Prostate gland (tissue), 2 donors: ENCODE measurements at regions not wholly inside any gene's neighbourhood (a gene's known extent, or its start where the extent isn't known, plus 50 kb on each side); places are given as distances from the start of the nearest gene placed in this dataset.

Source experiments
- POLR2A ChIP-seq: fragments of 450-650 bp; IDR thresholded peaks from one replicate; pipeline ENCODE4 v1.6.1; 2016; ENCODE audit warnings: antibody characterized with exemption, mild to moderate bottlenecking
- POLR2AphosphoS5 ChIP-seq: sonication (generic); formaldehyde crosslinking; IDR thresholded peaks from one replicate; pipeline ENCODE4 v1.6.1; 2017; ENCODE audit warnings: antibody characterized with exemption
- TF ChIP-seq, protein P1 (sequence below), 4 experiments: fragments of 200-600 bp in 2 of 4; fragments of 450-650 bp in 2 of 4; sonication (generic) in 2 of 4; IDR thresholded peaks; 1 replicate in 3 of 4; 2 replicates in 1 of 4; pipeline ENCODE4 v1.5.1; 2016 to 2019; ENCODE audit warnings: antibody characterized with exemption in 4 of 4, mild to moderate bottlenecking in 2 of 4, moderate library complexity in 2 of 4

DNA sequence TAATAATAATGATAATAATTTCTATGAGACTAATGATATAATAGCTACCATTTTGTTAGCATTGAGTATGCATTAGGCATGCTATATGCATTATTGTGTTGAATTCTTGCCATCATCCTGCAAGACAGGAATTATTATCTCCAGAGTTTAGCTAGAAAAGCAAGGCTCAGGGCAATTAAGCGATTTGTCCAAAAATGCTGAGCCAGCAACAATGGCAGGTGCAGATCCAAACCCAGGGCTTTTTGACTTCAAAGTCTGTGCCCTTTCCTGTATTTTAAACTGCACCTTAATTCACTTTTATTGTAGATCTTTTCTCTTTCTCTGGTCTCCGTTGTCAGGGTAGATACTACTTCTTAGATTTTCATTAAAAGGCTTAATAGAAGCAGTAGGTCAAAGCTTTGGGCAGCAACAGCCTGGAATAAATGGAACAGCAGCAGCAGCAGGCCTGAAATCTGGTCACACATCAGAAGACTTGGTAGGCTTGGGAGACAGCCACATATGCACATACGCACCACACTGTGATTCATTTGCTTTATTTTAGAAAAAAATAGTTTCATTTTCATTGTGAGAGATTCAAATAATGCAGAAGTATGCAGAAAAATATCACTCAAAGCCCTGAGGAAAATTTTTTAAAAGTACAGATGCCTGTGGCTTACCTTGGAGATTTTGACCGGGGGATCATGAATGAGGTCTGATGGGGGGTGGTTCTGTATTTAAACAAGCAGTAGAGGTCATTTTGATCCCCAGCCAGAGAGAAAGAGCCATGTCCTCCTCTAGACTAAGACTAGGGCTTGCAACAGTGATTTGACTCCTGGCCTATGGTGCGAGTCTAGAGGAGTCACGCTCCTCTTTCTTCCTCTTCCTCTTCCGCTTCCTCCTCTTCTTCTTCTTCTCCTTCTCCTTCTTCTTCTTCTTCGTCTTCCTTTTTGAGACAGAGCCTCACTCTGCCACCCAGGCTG, 455.7 kb downstream of the TSN start:
- TF ChIP-seq, protein P1, sequence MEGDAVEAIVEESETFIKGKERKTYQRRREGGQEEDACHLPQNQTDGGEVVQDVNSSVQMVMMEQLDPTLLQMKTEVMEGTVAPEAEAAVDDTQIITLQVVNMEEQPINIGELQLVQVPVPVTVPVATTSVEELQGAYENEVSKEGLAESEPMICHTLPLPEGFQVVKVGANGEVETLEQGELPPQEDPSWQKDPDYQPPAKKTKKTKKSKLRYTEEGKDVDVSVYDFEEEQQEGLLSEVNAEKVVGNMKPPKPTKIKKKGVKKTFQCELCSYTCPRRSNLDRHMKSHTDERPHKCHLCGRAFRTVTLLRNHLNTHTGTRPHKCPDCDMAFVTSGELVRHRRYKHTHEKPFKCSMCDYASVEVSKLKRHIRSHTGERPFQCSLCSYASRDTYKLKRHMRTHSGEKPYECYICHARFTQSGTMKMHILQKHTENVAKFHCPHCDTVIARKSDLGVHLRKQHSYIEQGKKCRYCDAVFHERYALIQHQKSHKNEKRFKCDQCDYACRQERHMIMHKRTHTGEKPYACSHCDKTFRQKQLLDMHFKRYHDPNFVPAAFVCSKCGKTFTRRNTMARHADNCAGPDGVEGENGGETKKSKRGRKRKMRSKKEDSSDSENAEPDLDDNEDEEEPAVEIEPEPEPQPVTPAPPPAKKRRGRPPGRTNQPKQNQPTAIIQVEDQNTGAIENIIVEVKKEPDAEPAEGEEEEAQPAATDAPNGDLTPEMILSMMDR (IDR thresholded peaks at IDR 0.05) = no peak
- TF ChIP-seq POLR2A (no peak), POLR2AphosphoS5 (no peak)
